Fibroblast of the aortic adventitia (primary cell): ENCODE measurements at regions not wholly inside any gene's neighbourhood (a gene's known extent, or its start where the extent isn't known, plus 50 kb on each side); places are given as distances from the start of the nearest gene placed in this dataset.

ENCODE experiments used
- DNase-seq: peaks from one replicate; pipeline ENCODE4 v3.0.0-alpha.2; 2010; ENCODE audit warnings: low read depth
- H3K4me3 ChIP-seq: 2 replicates; pipeline ENCODE4 v1.5.1; 2011; ENCODE audit warnings: low read depth, mild to moderate bottlenecking, control low read depth, low read length, moderate library complexity
- TF ChIP-seq, protein P1 (sequence below): IDR thresholded peaks from 2 replicates; pipeline ENCODE4 v1.5.1; 2011; ENCODE audit warnings: mild to moderate bottlenecking, low read length, control low read depth, inconsistent platforms; ENCODE audit not compliant: insufficient read depth

DNA sequence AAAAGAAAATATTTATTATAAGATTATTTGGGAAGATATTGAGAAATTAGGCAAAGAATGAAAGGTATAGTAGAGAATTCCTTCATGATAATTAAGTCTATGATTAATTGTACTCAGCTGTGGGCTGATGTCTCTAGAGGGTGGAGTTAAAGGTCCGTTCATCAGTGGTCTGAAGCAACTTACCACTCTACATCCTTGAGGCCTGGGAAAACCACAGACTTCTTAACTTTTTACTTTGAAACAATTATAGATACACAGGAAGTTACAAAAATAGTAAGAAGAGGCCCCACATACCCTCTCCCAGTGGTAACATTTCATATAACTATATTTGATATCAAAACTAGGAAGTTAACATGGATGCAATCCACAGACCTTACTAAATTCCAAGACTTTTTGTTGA lies 167.0 kb upstream of the NECTIN1 start:
- no peak for DNase-seq
- TF ChIP-seq, protein P1, sequence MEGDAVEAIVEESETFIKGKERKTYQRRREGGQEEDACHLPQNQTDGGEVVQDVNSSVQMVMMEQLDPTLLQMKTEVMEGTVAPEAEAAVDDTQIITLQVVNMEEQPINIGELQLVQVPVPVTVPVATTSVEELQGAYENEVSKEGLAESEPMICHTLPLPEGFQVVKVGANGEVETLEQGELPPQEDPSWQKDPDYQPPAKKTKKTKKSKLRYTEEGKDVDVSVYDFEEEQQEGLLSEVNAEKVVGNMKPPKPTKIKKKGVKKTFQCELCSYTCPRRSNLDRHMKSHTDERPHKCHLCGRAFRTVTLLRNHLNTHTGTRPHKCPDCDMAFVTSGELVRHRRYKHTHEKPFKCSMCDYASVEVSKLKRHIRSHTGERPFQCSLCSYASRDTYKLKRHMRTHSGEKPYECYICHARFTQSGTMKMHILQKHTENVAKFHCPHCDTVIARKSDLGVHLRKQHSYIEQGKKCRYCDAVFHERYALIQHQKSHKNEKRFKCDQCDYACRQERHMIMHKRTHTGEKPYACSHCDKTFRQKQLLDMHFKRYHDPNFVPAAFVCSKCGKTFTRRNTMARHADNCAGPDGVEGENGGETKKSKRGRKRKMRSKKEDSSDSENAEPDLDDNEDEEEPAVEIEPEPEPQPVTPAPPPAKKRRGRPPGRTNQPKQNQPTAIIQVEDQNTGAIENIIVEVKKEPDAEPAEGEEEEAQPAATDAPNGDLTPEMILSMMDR, result no peak
- H3K4me3 ChIP-seq, result no peak overlapping the region

DNA sequence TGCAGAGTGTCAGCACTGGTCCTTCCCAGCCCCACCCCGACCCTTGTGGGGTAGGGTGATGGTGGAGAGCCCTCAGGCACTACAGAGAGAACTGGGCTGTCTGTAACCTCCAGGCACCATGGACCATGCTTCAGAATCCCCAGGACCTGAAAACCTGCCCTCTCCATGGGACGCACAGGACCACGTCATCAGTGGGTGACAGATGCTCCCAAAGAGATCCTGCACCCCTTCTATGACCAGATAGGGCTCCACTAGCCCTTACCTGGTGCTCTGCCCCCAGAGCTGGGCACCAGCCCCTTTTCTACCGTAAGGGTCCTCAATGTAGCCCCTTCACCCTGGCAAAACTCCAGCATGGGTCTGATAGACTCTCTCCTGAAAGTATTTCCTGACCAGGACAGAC lies 165.9 kb upstream of the NECTIN1 start:
- no peak for DNase-seq
- TF ChIP-seq, protein P1, result no peak
- H3K4me3 ChIP-seq, result no peak overlapping the region

DNA sequence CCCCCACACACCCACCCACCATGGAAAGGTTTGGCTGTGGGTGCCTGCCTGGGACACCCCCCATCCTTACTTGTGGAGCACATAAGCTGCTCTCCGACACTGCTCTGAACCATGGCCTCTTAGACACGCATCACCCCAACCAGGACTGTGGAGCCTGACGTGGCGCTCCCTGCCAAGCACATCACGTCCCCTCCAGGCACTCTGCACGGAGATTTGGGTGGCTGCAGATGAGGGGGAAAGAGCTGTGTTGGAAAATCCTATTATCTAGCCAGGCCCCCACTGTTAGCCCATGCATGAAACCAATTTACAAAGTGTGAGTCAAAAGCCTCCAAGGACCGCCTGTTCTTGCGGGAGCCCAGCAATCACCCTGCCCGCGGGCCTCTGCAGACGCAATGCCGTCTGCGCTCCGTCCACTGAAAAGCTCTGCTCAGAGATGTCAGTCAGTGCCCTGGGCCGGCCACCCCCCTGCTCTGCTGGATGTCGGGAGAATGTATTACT lies 163.4 kb upstream of the NECTIN1 start:
- TF ChIP-seq, protein P1, result no peak
- no peak for DNase-seq
- H3K4me3 ChIP-seq, result no peak overlapping the region

DNA sequence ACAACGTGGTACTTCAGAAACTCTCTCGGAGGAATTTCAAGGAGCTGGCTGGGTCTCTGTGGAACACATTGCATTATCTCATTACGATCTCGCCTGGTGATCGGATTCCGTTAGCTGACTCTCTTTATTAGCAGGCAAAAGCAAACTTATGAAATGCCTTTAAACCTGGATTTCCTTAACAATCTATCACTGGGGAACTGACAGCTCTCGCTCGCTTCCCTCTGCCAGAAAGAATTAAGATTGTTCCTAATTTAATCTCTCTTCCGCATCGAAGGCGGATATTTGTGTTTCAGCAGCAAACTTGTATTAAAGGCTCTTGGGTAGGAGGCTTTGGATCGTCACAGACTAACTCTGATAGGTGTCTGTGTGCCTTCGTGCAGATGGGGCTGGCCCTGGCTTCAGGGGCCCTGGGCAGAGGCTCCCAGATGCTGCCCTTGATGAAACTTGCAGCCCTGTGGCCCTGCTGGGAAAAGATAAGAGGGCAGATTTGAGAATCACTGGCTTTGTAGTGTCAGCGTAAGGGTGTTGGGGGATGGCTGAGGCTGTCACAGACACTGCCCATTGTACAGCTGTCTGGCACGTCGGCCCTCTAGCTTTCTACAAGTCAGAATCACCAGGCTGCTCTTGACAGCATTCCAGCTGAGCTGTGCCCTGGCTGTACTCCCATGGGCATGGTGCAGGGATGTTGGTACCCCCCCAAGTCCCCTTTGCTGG lies 162.2 kb upstream of the NECTIN1 start:
- TF ChIP-seq, protein P1, result no peak

DNA sequence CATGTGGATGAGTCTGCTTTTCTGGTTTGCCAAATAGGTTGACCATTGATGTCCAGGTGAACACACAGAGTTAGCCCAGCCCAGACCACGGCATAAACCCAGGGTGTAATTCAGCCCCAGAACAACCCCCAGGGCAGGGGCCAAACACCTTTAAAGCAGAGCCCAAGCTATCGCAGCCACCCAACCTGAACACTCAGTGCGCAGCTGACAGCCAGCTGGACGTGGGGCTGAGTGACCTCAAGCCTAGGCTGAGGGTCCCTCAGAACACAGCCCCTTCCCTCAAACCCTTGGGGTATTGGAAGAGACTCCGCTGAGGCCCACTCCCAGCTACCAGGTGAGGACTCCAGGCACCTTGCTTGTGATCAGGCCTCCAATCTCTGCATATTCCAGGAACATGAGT lies 161.5 kb upstream of the NECTIN1 start:
- H3K4me3 ChIP-seq, result no peak overlapping the region
- TF ChIP-seq, protein P1, result no peak
- DNase-seq, result no peak

More for the DNA sequence above, 162.2 kb upstream of the NECTIN1 start:
- no peak overlapping the region for H3K4me3 ChIP-seq
- no peak for DNase-seq

DNA sequence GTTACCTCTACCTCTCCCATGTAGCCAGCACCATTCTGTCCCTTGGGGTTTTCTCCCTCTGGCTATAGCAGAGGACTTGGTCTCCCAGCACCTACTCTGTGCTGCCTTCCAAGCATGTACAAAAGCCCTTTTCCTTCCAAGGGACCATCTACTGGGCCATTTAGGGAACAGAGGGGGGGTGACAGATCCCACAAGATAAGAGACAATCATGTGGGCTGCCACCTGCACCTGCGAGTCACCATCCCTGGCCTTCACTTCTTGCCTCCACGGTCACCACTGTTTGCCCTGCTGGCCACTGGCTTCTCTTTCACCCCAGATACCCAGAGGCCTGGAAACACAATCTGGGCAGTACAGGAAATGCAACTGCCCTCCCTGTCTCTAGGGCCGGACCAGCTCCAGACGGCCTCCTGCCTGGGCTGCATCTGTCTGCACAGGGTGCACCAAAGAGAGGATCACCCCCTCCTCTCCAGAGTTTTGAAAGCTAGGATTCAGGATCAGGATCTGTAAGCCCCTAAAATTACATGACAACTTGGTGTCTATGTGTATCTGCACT lies 160.8 kb upstream of the NECTIN1 start:
- no peak for DNase-seq
- H3K4me3 ChIP-seq, result no peak overlapping the region
- TF ChIP-seq, protein P1, result no peak
